ENCODE measurements at regions not wholly inside any gene's neighbourhood (a gene's known extent, or its start where the extent isn't known, plus 50 kb on each side); places are given as distances from the start of the nearest gene placed in this dataset.
"Not testable (repeated sequence)": the region's sequence is repeated elsewhere in the genome, so short reads cannot be mapped to it uniquely, and the experiment has no call there.

DNA sequence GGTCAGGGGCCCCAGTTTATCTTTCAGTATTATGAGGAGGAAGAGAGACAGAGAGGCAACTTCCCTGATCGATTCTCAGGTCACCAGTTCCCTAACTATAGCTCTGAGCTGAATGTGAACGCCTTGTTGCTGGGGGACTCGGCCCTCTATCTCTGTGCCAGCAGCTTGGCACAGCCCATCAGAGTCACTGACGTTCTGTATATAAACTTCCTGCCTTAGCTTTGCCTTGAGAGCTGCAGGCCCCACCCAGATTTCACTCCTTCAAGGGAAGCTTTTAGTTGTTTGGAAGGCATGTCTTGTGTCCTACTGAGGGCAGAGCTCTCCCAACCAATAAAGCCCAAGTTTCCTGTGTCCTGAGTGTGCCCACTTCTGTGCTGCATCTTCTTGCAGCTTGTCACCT is 242.5 kb upstream of the PRSS58 start:
- no peak for DNase-seq (ENCODE audit: low spot score in 2 of 2, unreplicated experiment in 2 of 2)
- Mint-ChIP-seq H3K4me1 (peaks cover 9% of the 10 kb centered on the region), H3K36me3 (no peaks in the 10 kb centered on the region), H3K4me3 (no peak overlapping the region), H3K27me3 (ENCODE audit: low read depth) (peaks cover 30% of the 10 kb centered on the region), H3K9me3 (no peaks in the 10 kb centered on the region), H3K27ac (no peak overlapping the region)
- TF ChIP-seq, protein P1, sequence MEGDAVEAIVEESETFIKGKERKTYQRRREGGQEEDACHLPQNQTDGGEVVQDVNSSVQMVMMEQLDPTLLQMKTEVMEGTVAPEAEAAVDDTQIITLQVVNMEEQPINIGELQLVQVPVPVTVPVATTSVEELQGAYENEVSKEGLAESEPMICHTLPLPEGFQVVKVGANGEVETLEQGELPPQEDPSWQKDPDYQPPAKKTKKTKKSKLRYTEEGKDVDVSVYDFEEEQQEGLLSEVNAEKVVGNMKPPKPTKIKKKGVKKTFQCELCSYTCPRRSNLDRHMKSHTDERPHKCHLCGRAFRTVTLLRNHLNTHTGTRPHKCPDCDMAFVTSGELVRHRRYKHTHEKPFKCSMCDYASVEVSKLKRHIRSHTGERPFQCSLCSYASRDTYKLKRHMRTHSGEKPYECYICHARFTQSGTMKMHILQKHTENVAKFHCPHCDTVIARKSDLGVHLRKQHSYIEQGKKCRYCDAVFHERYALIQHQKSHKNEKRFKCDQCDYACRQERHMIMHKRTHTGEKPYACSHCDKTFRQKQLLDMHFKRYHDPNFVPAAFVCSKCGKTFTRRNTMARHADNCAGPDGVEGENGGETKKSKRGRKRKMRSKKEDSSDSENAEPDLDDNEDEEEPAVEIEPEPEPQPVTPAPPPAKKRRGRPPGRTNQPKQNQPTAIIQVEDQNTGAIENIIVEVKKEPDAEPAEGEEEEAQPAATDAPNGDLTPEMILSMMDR (IDR thresholded peaks at IDR 0.05; ENCODE audit: unreplicated experiment) = no peak

DNA sequence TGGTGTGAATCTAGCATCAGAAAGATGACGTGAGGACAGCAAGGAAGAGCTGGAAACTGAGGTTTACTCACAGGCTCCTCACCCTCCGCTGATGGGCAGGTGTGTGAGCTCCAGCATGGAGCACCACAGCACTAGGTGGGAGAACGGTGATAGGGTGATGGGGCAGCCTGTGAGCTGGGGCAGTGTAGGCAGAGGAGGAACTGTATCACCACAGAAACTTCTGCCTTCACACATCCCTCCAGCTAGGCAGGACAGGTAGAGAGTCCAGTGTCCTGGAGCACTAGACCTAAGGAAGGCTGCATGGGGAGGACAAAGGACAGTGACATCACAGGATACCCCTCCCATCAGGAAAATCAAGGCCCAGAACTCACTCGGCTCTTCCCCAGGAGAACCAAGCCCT is 241.8 kb upstream of the PRSS58 start:
- no peaks in the 10 kb centered on the region for H3K36me3 Mint-ChIP-seq
- H3K4me3 Mint-ChIP-seq = no peak overlapping the region
- TF ChIP-seq, protein P1 (IDR thresholded peaks at IDR 0.05; ENCODE audit: unreplicated experiment) = no peak
- peaks cover 9% of the 10 kb centered on the region for H3K4me1 Mint-ChIP-seq
- H3K27ac Mint-ChIP-seq = no peak overlapping the region
- DNase-seq (ENCODE audit: low spot score in 2 of 2, unreplicated experiment in 2 of 2) = no peak
- no peaks in the 10 kb centered on the region for H3K9me3 Mint-ChIP-seq
- H3K27me3 Mint-ChIP-seq (ENCODE audit: low read depth) = peaks cover 36% of the 10 kb centered on the region

DNA sequence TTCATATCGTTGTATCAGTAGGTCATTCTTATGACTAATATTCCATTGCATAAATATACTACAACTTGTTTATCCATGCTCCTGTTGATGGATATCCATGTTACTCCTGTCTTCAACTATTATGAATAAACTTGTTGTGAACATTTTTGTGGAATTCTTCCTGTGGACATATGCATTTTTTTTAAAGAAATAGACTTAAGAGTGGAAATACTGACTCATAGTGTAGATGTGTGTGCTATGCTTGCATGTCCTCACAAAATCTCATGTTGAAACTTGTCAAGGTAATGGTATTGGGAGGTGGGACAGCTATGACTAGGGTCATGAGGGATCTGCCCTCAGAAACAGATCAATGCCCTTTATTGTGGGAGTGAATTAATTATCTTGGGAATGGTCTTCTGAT is 240.5 kb upstream of the PRSS58 start:
- H3K4me3 Mint-ChIP-seq = no peak overlapping the region
- TF ChIP-seq, protein P1 (IDR thresholded peaks at IDR 0.05; ENCODE audit: unreplicated experiment) = no peak
- no peaks in the 10 kb centered on the region for H3K36me3 Mint-ChIP-seq
- H3K9me3 Mint-ChIP-seq = no peaks in the 10 kb centered on the region
- no peak for DNase-seq (ENCODE audit: low spot score in 2 of 2, unreplicated experiment in 2 of 2)
- peaks cover 9% of the 10 kb centered on the region for H3K4me1 Mint-ChIP-seq
- no peak overlapping the region for H3K27ac Mint-ChIP-seq
- peaks cover 38% of the 10 kb centered on the region for H3K27me3 Mint-ChIP-seq (ENCODE audit: low read depth)

DNA sequence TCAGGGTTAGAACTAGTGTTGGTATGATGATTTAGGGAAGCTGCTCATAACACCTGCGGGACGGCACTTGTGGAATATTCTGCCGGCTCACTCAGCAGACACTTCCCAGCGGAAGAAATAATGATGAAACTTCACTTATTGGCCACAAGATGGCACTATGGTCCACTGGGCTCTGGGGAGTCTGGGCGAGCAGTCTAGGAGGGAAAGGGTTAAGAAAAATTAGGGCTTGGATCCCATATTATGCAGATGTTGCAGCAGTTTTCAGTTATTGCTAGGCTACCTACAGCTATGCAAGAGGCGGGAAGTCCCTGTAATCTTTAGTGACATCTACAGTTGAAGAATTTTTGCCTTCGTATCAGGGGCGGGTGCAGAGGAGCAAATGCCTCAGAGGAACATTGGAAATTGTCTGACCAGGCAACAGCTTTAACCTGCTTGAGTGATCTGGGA is 238.7 kb upstream of the PRSS58 start:
- Mint-ChIP-seq H3K27ac (no peak overlapping the region), H3K4me1 (peaks cover 9% of the 10 kb centered on the region), H3K27me3 (ENCODE audit: low read depth) (peaks cover 40% of the 10 kb centered on the region), H3K4me3 (peak overlapping the region; percentile 36), H3K9me3 (no peaks in the 10 kb centered on the region), H3K36me3 (no peaks in the 10 kb centered on the region)
- no peak for DNase-seq (ENCODE audit: low spot score in 2 of 2, unreplicated experiment in 2 of 2)
- TF ChIP-seq, protein P1 (IDR thresholded peaks at IDR 0.05; ENCODE audit: unreplicated experiment) = peak; percentile 62

DNA sequence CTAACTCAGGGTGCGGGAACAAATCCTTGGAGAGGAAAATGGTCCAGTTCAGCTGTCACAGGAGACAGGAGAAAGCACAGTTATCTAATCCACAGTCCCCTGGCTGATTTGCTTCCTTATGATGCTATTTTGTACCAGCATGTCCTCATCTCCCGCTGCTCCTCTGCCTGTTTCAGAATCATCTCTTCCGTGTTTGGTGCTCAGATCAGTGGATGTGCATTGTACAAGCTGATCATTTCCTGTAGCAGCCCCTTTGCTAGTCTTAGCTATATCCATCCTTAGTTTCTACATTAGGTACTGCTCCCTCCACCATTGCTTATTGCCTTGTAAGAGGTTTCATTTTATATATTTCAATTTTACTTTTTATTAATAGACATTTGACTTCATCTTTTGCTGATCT is 238.0 kb upstream of the PRSS58 start:
- H3K4me3 Mint-ChIP-seq; H3K36me3 Mint-ChIP-seq; H3K4me1 Mint-ChIP-seq; H3K9me3 Mint-ChIP-seq; DNase-seq (ENCODE audit: low spot score in 2 of 2, unreplicated experiment in 2 of 2); H3K27ac Mint-ChIP-seq: not testable (repeated sequence)
- H3K27me3 Mint-ChIP-seq (ENCODE audit: low read depth) = peaks cover 40% of the 10 kb centered on the region

DNA sequence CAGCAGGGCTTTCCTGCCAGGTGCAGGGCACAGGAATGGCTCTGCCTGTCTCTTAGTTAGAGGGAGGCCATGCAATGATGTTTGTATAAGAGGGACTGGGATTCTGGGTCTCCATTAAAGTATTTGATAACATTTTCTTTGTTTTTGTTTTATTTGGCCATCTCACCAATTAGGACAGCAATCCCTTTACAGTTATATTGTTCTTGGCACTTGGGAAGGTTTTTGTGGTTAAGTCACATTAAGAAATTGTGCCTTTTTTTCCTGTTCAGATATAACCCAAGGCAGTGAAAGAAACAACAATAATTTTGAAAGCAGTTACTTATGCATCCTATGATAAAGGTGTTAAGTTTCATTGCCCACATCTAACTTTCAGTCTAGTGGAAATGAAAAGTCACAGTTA is 237.4 kb upstream of the PRSS58 start:
- not testable (repeated sequence) for H3K27ac Mint-ChIP-seq; H3K4me1 Mint-ChIP-seq; H3K9me3 Mint-ChIP-seq; H3K36me3 Mint-ChIP-seq; H3K4me3 Mint-ChIP-seq; DNase-seq (ENCODE audit: low spot score in 2 of 2, unreplicated experiment in 2 of 2)
- H3K27me3 Mint-ChIP-seq (ENCODE audit: low read depth) = peaks cover 40% of the 10 kb centered on the region

DNA sequence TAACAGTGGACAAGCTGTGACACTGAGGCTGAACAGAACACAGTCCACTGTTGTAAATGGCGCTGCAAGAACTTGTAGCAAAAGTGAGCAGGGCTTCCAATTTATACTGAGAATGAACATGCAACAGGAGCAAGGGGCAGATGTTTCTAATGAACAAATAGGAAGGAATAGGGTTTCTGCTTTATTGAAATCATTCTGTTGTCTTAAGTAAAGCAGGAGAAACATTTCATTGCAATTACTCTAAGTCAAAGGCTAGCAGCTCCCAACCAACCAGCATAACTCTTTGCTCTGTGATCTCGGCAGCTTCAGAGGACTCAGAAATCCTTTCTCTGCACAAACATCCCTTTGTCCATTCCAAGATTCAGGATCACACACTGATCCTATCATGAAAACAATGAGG is 236.2 kb upstream of the PRSS58 start:
- H3K27me3 Mint-ChIP-seq (ENCODE audit: low read depth) = peaks cover 37% of the 10 kb centered on the region
- H3K4me3 Mint-ChIP-seq = no peak overlapping the region
- no peaks in the 10 kb centered on the region for H3K36me3 Mint-ChIP-seq
- H3K9me3 Mint-ChIP-seq = no peaks in the 10 kb centered on the region
- peaks cover 9% of the 10 kb centered on the region for H3K4me1 Mint-ChIP-seq
- DNase-seq (ENCODE audit: low spot score in 2 of 2, unreplicated experiment in 2 of 2) = no peak
- no peak overlapping the region for H3K27ac Mint-ChIP-seq
- TF ChIP-seq, protein P1 (IDR thresholded peaks at IDR 0.05; ENCODE audit: unreplicated experiment) = no peak

All from mesothelial cell of epicardium (in vitro differentiated cells).